Naive thymus-derived CD4-positive, alpha-beta T cell (primary cell): ENCODE measurements at regions not wholly inside any gene's neighbourhood (a gene's known extent, or its start where the extent isn't known, plus 50 kb on each side); places are given as distances from the start of the nearest gene placed in this dataset.

Experiments used
- ATAC-seq: fragments of 150-1000 bp; cut with Tn5 transposase; 2 replicates; pipeline ENCODE4 v1.10.0; 2021; ENCODE audit warnings: mild to moderate bottlenecking, moderate library complexity
- CTCF ChIA-PET: fragments of 350-600 bp; sonication (Branson Sonifier 250); formaldehyde crosslinking; loops from one replicate; lab custom pipeline; 2021; ENCODE audit warnings: antibody characterized with exemption; lab: Charles Lee
- POLR2A ChIA-PET: fragments of 350-600 bp; sonication (Branson Sonifier 250); formaldehyde crosslinking; loops from one replicate; lab custom pipeline; 2021; ENCODE audit warnings: antibody characterized with exemption, inconsistent platforms; lab: Charles Lee
- DNase-seq, 9 donors: peaks; one replicate each; pipeline versions ENCODE4 v3.0.0 to v3.0.0-alpha.2; 2020 to 2022; ENCODE audit warnings: mixed read lengths in 1 of 9
- H3K27ac ChIP-seq: one replicate; pipeline ENCODE4 v1.7.0; 2013; ENCODE audit warnings: mild to moderate bottlenecking, low read depth, low read length, moderate library complexity
- H3K27me3 ChIP-seq, 2 donors: one replicate each; pipeline ENCODE4 v1.7.0; 2013; ENCODE audit warnings: low read length in 2 of 2, mild to moderate bottlenecking in 2 of 2, moderate library complexity in 2 of 2; ENCODE audit not compliant: control insufficient read depth in 2 of 2, insufficient read depth in 2 of 2
- H3K36me3 ChIP-seq, 3 experiments: 1 replicate in 2 of 3; 2 replicates in 1 of 3; pipeline ENCODE4 v1.7.0; 2013; ENCODE audit warnings: low read length in 3 of 3, mild to moderate bottlenecking in 3 of 3, moderate library complexity in 1 of 3; ENCODE audit not compliant: insufficient read depth in 3 of 3, control insufficient read depth in 2 of 3
- H3K4me1 ChIP-seq, 2 donors: one replicate each; pipeline ENCODE4 v1.7.0; 2013; ENCODE audit warnings: low read length in 2 of 2, mild to moderate bottlenecking in 2 of 2, moderate library complexity in 1 of 2; ENCODE audit not compliant: control insufficient read depth in 2 of 2, insufficient read depth in 2 of 2
- H3K4me3 ChIP-seq: 2 replicates; pipeline ENCODE4 v1.7.0; 2013; ENCODE audit warnings: mild to moderate bottlenecking, low read length
- H3K9me3 ChIP-seq, 3 experiments: 1 replicate in 2 of 3; 2 replicates in 1 of 3; pipeline ENCODE4 v1.7.0; 2013; ENCODE audit warnings: low read length in 3 of 3; ENCODE audit not compliant: control insufficient read depth in 2 of 3
- H3K27ac Mint-ChIP-seq, 9 donors: one replicate each; pipeline ENCODE4 v1.8.0; 2020 to 2022; ENCODE audit warnings: mixed read lengths in 9 of 9, mild to moderate bottlenecking in 8 of 9, moderate library complexity in 5 of 9, inconsistent platforms in 2 of 9
- H3K27me3 Mint-ChIP-seq, 5 donors: one replicate each; pipeline ENCODE4 v1.8.0; 2021 to 2022; ENCODE audit warnings: mixed read lengths in 5 of 5, mild to moderate bottlenecking in 1 of 5
- H3K36me3 Mint-ChIP-seq, 5 donors: one replicate each; pipeline ENCODE4 v1.8.0; 2020 to 2022; ENCODE audit warnings: mixed read lengths in 5 of 5, mild to moderate bottlenecking in 3 of 5, inconsistent platforms in 1 of 5
- H3K4me1 Mint-ChIP-seq, 7 donors: one replicate each; pipeline ENCODE4 v1.8.0; 2020 to 2022; ENCODE audit warnings: mixed read lengths in 7 of 7, mild to moderate bottlenecking in 3 of 7, inconsistent platforms in 1 of 7
- H3K4me3 Mint-ChIP-seq, 10 donors: one replicate each; pipeline ENCODE4 v1.8.0; 2020 to 2022; ENCODE audit warnings: mild to moderate bottlenecking in 10 of 10, mixed read lengths in 10 of 10, moderate library complexity in 6 of 10, inconsistent platforms in 2 of 10
- H3K9me3 Mint-ChIP-seq, 11 donors: one replicate each; pipeline ENCODE4 v1.8.0; 2020 to 2022; ENCODE audit warnings: mixed read lengths in 11 of 11, mild to moderate bottlenecking in 4 of 11, inconsistent platforms in 1 of 11, moderate library complexity in 1 of 11
- intact Hi-C, 2 donors: fragments of 100-400 bp; cut with micrococcal nuclease; formaldehyde crosslinking; loops; one replicate each; pipeline ENCODE4 v1.15.1; 2023

GRCh38 chr15:69652293-69652692 is 199.7 kb downstream of the RPLP1 start:
- Mint-ChIP-seq H3K27me3 (peaks cover 4 to 24% (median 18%) of the 10 kb centered on the region in 5 donors), H3K27ac (no peak overlapping the region), H3K36me3 (no peaks in the 10 kb centered on the region), H3K4me1 (peaks cover 0 to 23% (median 8%) of the 10 kb centered on the region in 7 donors), H3K4me3 (no peak overlapping the region), H3K9me3 (peaks cover 0 to 2% (median 0%) of the 10 kb centered on the region in 11 donors)
- Histone ChIP-seq H3K9me3 (no peaks in the 10 kb centered on the region), H3K27ac (no peak overlapping the region), H3K36me3 (no peaks in the 10 kb centered on the region), H3K4me3 (no peak overlapping the region), H3K4me1 (peaks cover 0 to 8% of the 10 kb centered on the region in 2 donors), H3K27me3 (no peaks in the 10 kb centered on the region)
- POLR2A ChIA-PET, result interaction anchor here (0.7 kb wide), 1 partner anchor 42 kb away, joined by 3 read pairs; no protein-coding TSS in a partner anchor
- ATAC-seq (no peak), DNase-seq (no peak)
- intact Hi-C loops, result no loop called here
- CTCF ChIA-PET, result interaction anchor here (0.6 kb wide), 1 partner anchor 19 kb away, joined by 3 read pairs; no protein-coding TSS in a partner anchor

GRCh38 chr15:69652751-69653305 is 200.2 kb downstream of the RPLP1 start:
- no peaks in the 10 kb centered on the region for H3K27me3 ChIP-seq
- no peaks in the 10 kb centered on the region for H3K36me3 Mint-ChIP-seq
- no peak overlapping the region for H3K27ac ChIP-seq
- H3K4me3 Mint-ChIP-seq, result no peak overlapping the region
- peaks cover 4 to 26% (median 16%) of the 10 kb centered on the region in 5 donors for H3K27me3 Mint-ChIP-seq
- no peak overlapping the region for H3K4me3 ChIP-seq
- H3K36me3 ChIP-seq, result no peaks in the 10 kb centered on the region
- ATAC-seq (peak; percentile 56), DNase-seq (no peak)
- H3K4me1 Mint-ChIP-seq, result peaks cover 0 to 23% (median 8%) of the 10 kb centered on the region in 7 donors
- intact Hi-C loops, result no loop called here
- H3K27ac Mint-ChIP-seq, result no peak overlapping the region
- ChIA-PET CTCF (no interaction called here), POLR2A (interaction anchor here (0.7 kb wide), 1 partner anchor 43 kb away, joined by 3 read pairs; no protein-coding TSS in a partner anchor)
- peaks cover 0 to 8% of the 10 kb centered on the region in 2 donors for H3K4me1 ChIP-seq
- no peaks in the 10 kb centered on the region for H3K9me3 ChIP-seq
- H3K9me3 Mint-ChIP-seq, result peaks cover 0 to 2% (median 0%) of the 10 kb centered on the region in 11 donors

DNA sequence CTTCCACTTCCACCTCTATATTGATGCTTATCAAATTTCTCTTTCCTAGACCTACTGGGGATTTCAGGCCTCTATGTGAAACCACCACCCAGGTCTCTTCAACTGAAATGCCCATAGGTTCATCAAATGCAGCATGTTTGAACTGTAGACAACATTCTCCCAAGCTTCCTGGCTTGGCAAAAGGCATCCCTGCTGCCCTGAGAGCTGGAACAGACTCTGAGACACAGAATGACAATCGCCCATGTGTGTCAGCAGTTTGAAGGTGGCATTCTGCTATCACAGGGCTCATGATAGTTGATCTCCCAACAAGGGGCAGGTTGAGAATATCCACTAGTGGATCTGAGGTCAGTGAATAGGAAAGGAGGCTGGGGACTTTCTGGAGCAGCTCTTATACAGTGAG is 200.7 kb downstream of the RPLP1 start:
- H3K27me3 Mint-ChIP-seq, result peaks cover 4 to 26% (median 15%) of the 10 kb centered on the region in 5 donors
- peaks cover 0 to 8% of the 10 kb centered on the region in 2 donors for H3K4me1 ChIP-seq
- H3K27ac ChIP-seq, result no peak overlapping the region
- ChIA-PET CTCF (no interaction called here), POLR2A (no interaction called here)
- H3K4me3 Mint-ChIP-seq, result no peak overlapping the region
- H3K36me3 Mint-ChIP-seq, result no peaks in the 10 kb centered on the region
- no peaks in the 10 kb centered on the region for H3K9me3 ChIP-seq
- no peak overlapping the region for H3K4me3 ChIP-seq
- ATAC-seq (no peak), DNase-seq (no peak)
- peaks cover 0 to 2% (median 0%) of the 10 kb centered on the region in 11 donors for H3K9me3 Mint-ChIP-seq
- H3K36me3 ChIP-seq, result no peaks in the 10 kb centered on the region
- intact Hi-C loops, result no loop called here
- no peak overlapping the region for H3K27ac Mint-ChIP-seq
- peaks cover 0 to 23% (median 8%) of the 10 kb centered on the region in 7 donors for H3K4me1 Mint-ChIP-seq
- no peaks in the 10 kb centered on the region for H3K27me3 ChIP-seq

GRCh38 chr15:69653846-69654245 is 201.2 kb downstream of the RPLP1 start:
- H3K27ac Mint-ChIP-seq, result no peak overlapping the region
- CTCF ChIA-PET, result no interaction called here
- H3K9me3 Mint-ChIP-seq, result peaks cover 0 to 2% (median 0%) of the 10 kb centered on the region in 11 donors
- H3K27me3 Mint-ChIP-seq, result peaks cover 2 to 26% (median 13%) of the 10 kb centered on the region in 5 donors
- Histone ChIP-seq H3K4me1 (peaks cover 0 to 8% of the 10 kb centered on the region in 2 donors), H3K4me3 (no peak overlapping the region), H3K27ac (no peak overlapping the region), H3K36me3 (no peaks in the 10 kb centered on the region), H3K9me3 (no peaks in the 10 kb centered on the region), H3K27me3 (no peaks in the 10 kb centered on the region)
- H3K36me3 Mint-ChIP-seq, result no peaks in the 10 kb centered on the region
- H3K4me1 Mint-ChIP-seq, result peaks cover 0 to 23% (median 4%) of the 10 kb centered on the region in 7 donors
- ATAC-seq, result no peak
- intact Hi-C loops, result no loop called here
- no peak overlapping the region for H3K4me3 Mint-ChIP-seq
- POLR2A ChIA-PET, result no interaction called here
- DNase-seq, result no peak

- ATAC-seq, result no peak
- Mint-ChIP-seq H3K9me3 (peaks cover 0 to 2% (median 0%) of the 10 kb centered on the region in 11 donors), H3K4me3 (no peak overlapping the region), H3K27ac (peak overlapping the region in 1 of 9 donors; percentile 13), H3K36me3 (no peaks in the 10 kb centered on the region), H3K27me3 (peaks cover 0 to 9% (median 7%) of the 10 kb centered on the region in 5 donors), H3K4me1 (peaks cover 0 to 15% (median 4%) of the 10 kb centered on the region in 7 donors)
- intact Hi-C loops, result no loop called here
- Histone ChIP-seq H3K4me1 (peaks cover 0 to 8% of the 10 kb centered on the region in 2 donors), H3K27ac (no peak overlapping the region), H3K4me3 (no peak overlapping the region), H3K9me3 (no peaks in the 10 kb centered on the region), H3K36me3 (no peaks in the 10 kb centered on the region), H3K27me3 (no peaks in the 10 kb centered on the region)
- no peak for DNase-seq
- CTCF ChIA-PET, result no interaction called here
- POLR2A ChIA-PET, result interaction anchor here (1.0 kb wide), 1 partner anchor 12 kb away, joined by 4 read pairs; no protein-coding TSS in a partner anchor
These were observed 203.8 kb downstream of the RPLP1 start for GRCh38 chr15:69656271-69657030.

GRCh38 chr15:69657626-69658025 is 205.0 kb downstream of the RPLP1 start:
- no peaks in the 10 kb centered on the region for H3K9me3 ChIP-seq
- H3K27me3 Mint-ChIP-seq, result peaks cover 0 to 7% (median 2%) of the 10 kb centered on the region in 5 donors
- POLR2A ChIA-PET, result interaction anchor here (0.5 kb wide), 1 partner anchor 876 kb away, joined by 3 read pairs; no protein-coding TSS in a partner anchor

More at GRCh38 chr15:69657626-69658025, 205.0 kb downstream of the RPLP1 start:
- no peak overlapping the region for H3K27ac ChIP-seq
- Mint-ChIP-seq H3K9me3 (peaks cover 0 to 2% (median 0%) of the 10 kb centered on the region in 11 donors), H3K4me3 (no peak overlapping the region), H3K4me1 (peaks cover 0 to 6% (median 0%) of the 10 kb centered on the region in 7 donors), H3K36me3 (no peaks in the 10 kb centered on the region), H3K27ac (no peak overlapping the region)
- no peaks in the 10 kb centered on the region for H3K27me3 ChIP-seq
- H3K4me1 ChIP-seq, result peaks cover 0 to 2% of the 10 kb centered on the region in 2 donors
- no peaks in the 10 kb centered on the region for H3K36me3 ChIP-seq
- ATAC-seq (no peak), DNase-seq (no peak)
- no peak overlapping the region for H3K4me3 ChIP-seq
- intact Hi-C loops, result no loop called here
- CTCF ChIA-PET, result no interaction called here
